ENCODE measurements at regions not wholly inside any gene's neighbourhood (a gene's known extent, or its start where the extent isn't known, plus 50 kb on each side); places are given as distances from the start of the nearest gene placed in this dataset.
"Not testable (repeated sequence)": the region's sequence is repeated elsewhere in the genome, so short reads cannot be mapped to it uniquely, and the experiment has no call there.

GRCh38 chr7:68697796-68698280 lies 900.4 kb upstream of the AUTS2 start:
- ATAC-seq (ENCODE audit: low read depth) (no peak), DNase-seq (ENCODE audit: low spot score in 2 of 2) (no peak)
- Mint-ChIP-seq H3K27ac (no peak overlapping the region), H3K4me3 (no peak overlapping the region), H3K27me3 (no peaks in the 10 kb centered on the region), H3K4me1 (no peaks in the 10 kb centered on the region), H3K36me3 (no peaks in the 10 kb centered on the region), H3K9me3 (peaks cover 6% of the 10 kb centered on the region)

DNA sequence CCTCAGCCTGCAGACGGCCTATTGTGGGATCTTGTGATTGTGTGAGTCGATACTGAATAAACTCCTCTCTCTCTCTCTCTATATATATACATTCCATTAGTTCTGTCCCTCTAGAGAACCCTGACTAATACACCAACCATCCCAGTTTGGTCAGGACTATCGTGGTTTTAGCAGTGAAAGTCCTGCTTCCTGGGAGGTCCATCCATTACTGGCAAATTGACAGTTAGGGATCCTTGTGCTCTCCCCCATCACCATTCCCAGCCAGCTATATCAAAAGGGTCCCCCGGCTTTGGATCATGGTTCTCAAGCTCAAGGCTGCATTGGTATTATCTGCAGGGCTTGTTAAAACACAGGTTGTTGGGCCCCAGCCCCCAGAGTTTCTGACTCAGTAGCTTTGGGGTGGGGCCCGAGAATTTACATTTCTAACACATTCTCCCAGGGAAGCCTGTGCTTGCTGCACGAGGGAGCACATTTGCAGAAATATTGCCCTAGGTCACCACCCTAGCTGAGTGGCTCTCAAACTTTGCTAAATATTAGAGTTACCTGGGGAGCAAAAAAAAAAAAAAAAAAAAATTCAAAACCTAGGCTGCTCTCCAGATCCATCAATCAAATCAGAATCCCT lies 899.1 kb upstream of the AUTS2 start:
- peaks cover 8% of the 10 kb centered on the region for H3K9me3 Mint-ChIP-seq
- no peaks in the 10 kb centered on the region for H3K4me1 Mint-ChIP-seq
- DNase-seq (ENCODE audit: low spot score in 2 of 2), result no peak
- no peak for ATAC-seq (ENCODE audit: low read depth)
- H3K4me3 Mint-ChIP-seq, result no peak overlapping the region
- no peaks in the 10 kb centered on the region for H3K27me3 Mint-ChIP-seq
- H3K36me3 Mint-ChIP-seq, result no peaks in the 10 kb centered on the region
- H3K27ac Mint-ChIP-seq, result no peak overlapping the region

DNA sequence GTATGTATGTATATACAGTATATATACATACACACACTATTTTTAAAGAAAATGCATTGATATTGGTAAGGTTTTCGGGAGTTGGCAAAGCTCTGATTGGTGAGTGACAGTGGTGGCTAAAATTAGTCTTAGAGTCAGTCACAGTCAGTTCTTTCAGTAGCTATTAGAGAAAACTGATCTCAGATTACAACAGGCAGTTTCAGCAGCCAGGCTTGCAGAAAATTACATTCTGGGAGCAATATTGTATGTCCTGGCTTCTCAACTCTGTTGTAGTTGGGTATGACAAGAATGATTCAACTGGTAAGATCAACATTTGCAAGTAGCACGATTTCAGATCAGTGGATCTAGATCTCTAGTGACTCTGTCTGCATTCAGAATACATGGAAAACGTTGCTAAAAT lies 897.9 kb upstream of the AUTS2 start:
- ATAC-seq (ENCODE audit: low read depth) (no peak), DNase-seq (ENCODE audit: low spot score in 2 of 2) (no peak)
- H3K36me3 Mint-ChIP-seq, result no peaks in the 10 kb centered on the region
- H3K4me3 Mint-ChIP-seq, result no peak overlapping the region
- peaks cover 2% of the 10 kb centered on the region for H3K27me3 Mint-ChIP-seq
- H3K27ac Mint-ChIP-seq, result no peak overlapping the region
- no peaks in the 10 kb centered on the region for H3K4me1 Mint-ChIP-seq
- peaks cover 5% of the 10 kb centered on the region for H3K9me3 Mint-ChIP-seq

- no peaks in the 10 kb centered on the region for H3K4me1 Mint-ChIP-seq
- H3K36me3 Mint-ChIP-seq, result no peaks in the 10 kb centered on the region
- no peak overlapping the region for H3K27ac Mint-ChIP-seq
- H3K9me3 Mint-ChIP-seq, result peaks cover 4% of the 10 kb centered on the region
- no peak overlapping the region for H3K4me3 Mint-ChIP-seq
- ATAC-seq (ENCODE audit: low read depth) (no peak), DNase-seq (ENCODE audit: low spot score in 2 of 2) (no peak)
- peaks cover 3% of the 10 kb centered on the region for H3K27me3 Mint-ChIP-seq
Measured at GRCh38 chr7:68706291-68706690, 892.0 kb upstream of the AUTS2 start.

DNA sequence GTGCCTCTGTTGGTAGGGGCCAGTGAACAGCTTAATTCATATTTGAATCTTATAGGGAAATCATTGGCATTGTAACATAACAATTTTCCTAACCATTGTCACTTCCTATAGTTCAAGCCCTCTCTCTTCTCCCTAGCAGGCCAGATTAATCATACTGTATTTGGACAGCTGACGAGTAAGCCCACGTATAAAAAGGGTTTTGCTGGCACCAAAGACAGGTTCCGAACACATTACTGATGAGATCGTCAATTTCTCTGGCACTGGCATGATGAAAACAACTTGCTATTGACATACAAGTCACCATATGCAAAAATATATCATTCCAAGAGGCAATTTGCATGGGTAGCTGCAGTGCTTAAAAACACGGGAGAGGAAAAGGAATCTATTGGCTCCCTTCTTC lies 891.1 kb upstream of the AUTS2 start:
- Mint-ChIP-seq H3K4me3 (no peak overlapping the region), H3K27me3 (peaks cover 3% of the 10 kb centered on the region), H3K36me3 (no peaks in the 10 kb centered on the region), H3K4me1 (no peaks in the 10 kb centered on the region), H3K9me3 (peaks cover 5% of the 10 kb centered on the region), H3K27ac (no peak overlapping the region)
- ATAC-seq (ENCODE audit: low read depth), result no peak
- no peak for DNase-seq (ENCODE audit: low spot score in 2 of 2)

- no peaks in the 10 kb centered on the region for H3K4me1 Mint-ChIP-seq
- H3K27ac Mint-ChIP-seq, result no peak overlapping the region
- peaks cover 5% of the 10 kb centered on the region for H3K9me3 Mint-ChIP-seq
- no peaks in the 10 kb centered on the region for H3K36me3 Mint-ChIP-seq
- no peak overlapping the region for H3K4me3 Mint-ChIP-seq
- ATAC-seq (ENCODE audit: low read depth) (no peak), DNase-seq (ENCODE audit: low spot score in 2 of 2) (no peak)
- H3K27me3 Mint-ChIP-seq, result peaks cover 3% of the 10 kb centered on the region
Measured at GRCh38 chr7:68707958-68708357, 890.3 kb upstream of the AUTS2 start.

DNA sequence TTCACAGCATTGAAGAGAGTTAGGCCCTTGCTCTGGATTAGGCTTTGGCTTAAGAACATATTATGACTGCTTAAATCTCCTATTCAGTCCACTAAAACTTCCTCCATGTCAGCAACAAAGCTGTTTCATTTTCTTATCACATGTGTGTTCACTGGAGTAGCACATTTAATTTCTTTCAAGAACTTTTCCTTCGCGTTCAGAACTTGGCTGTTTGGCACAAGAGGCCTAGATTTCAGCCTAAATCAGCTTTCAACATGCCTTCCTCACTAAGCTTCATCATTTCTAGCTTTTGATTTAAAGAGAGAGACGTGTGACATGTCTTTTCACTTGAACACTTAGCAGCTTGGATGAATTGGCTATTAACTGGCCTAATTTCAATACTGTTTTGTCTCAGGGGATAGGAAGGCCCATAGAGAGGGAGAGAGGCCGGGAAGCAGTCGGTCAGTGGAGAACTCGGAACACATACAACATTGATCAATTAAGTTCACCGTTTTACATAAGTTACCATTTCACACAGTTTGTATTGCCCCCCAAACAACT lies 885.2 kb upstream of the AUTS2 start:
- Mint-ChIP-seq H3K4me1 (no peaks in the 10 kb centered on the region), H3K9me3 (peaks cover 4% of the 10 kb centered on the region), H3K27me3 (no peaks in the 10 kb centered on the region), H3K36me3 (no peaks in the 10 kb centered on the region), H3K27ac (no peak overlapping the region), H3K4me3 (no peak overlapping the region)
- DNase-seq (ENCODE audit: low spot score in 2 of 2) (no peak), ATAC-seq (ENCODE audit: low read depth) (no peak)

DNA sequence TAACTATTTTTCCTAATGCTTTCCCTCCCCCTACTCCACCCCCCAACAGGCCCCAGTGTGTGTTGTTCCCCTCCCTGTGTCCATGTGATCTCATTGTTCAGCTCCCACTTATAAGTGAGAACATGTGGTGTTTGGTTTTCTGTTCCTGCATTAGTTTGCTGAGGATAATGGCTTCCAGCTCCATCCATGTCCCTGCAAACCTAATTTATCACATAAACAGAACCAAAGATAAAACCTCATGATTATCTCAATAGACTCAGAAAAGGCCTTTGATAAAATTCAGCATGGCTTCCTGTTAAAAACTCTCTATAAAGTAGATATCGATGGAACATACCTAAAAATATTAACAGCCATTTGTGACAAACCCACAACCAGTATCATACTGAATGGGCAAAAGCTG lies 884.1 kb upstream of the AUTS2 start:
- not testable (repeated sequence) for H3K36me3 Mint-ChIP-seq; H3K4me1 Mint-ChIP-seq; H3K4me3 Mint-ChIP-seq; DNase-seq (ENCODE audit: low spot score in 2 of 2); ATAC-seq (ENCODE audit: low read depth); H3K27me3 Mint-ChIP-seq; H3K9me3 Mint-ChIP-seq; H3K27ac Mint-ChIP-seq

DNA sequence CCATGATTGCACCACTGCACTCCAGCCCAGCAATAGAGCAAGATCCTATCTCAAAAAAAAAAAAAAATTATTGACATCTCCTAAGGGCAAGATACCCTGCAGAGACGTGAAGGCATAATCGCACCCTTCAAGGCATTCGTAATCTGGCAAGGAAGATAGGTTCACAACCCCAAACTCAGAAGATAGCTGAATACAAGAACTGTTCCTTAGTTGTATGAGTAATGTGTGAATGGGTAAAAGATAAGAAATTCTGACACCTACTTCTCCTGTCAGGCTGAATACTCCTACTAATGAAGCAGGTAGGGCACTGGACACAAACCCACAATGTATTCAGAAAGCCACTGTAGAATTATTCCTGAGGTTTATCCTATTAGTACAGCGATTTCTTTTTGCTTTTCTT lies 882.4 kb upstream of the AUTS2 start:
- no peak for DNase-seq (ENCODE audit: low spot score in 2 of 2)
- Mint-ChIP-seq H3K4me1 (no peaks in the 10 kb centered on the region), H3K27me3 (no peaks in the 10 kb centered on the region), H3K9me3 (peaks cover 3% of the 10 kb centered on the region), H3K4me3 (no peak overlapping the region), H3K36me3 (no peaks in the 10 kb centered on the region), H3K27ac (no peak overlapping the region)
- ATAC-seq (ENCODE audit: low read depth), result no peak

GRCh38 chr7:68717176-68717575 lies 881.1 kb upstream of the AUTS2 start:
- no peaks in the 10 kb centered on the region for H3K27me3 Mint-ChIP-seq
- no peak overlapping the region for H3K27ac Mint-ChIP-seq
- H3K4me1 Mint-ChIP-seq, result no peaks in the 10 kb centered on the region
- DNase-seq (ENCODE audit: low spot score in 2 of 2) (no peak), ATAC-seq (ENCODE audit: low read depth) (no peak)
- H3K4me3 Mint-ChIP-seq, result no peak overlapping the region
- H3K9me3 Mint-ChIP-seq, result peaks cover 1% of the 10 kb centered on the region
- no peaks in the 10 kb centered on the region for H3K36me3 Mint-ChIP-seq

- Mint-ChIP-seq H3K27me3 (no peaks in the 10 kb centered on the region), H3K4me3 (no peak overlapping the region), H3K9me3 (peaks cover 1% of the 10 kb centered on the region), H3K4me1 (no peaks in the 10 kb centered on the region), H3K27ac (no peak overlapping the region), H3K36me3 (no peaks in the 10 kb centered on the region)
- DNase-seq (ENCODE audit: low spot score in 2 of 2), result no peak
- no peak for ATAC-seq (ENCODE audit: low read depth)
Measured at GRCh38 chr7:68718097-68718551, 880.2 kb upstream of the AUTS2 start.

GRCh38 chr7:68720697-68721096 lies 877.6 kb upstream of the AUTS2 start:
- Mint-ChIP-seq H3K4me1 (no peaks in the 10 kb centered on the region), H3K27ac (no peak overlapping the region), H3K27me3 (no peaks in the 10 kb centered on the region), H3K9me3 (peaks cover 1% of the 10 kb centered on the region), H3K36me3 (no peaks in the 10 kb centered on the region), H3K4me3 (no peak overlapping the region)
- DNase-seq (ENCODE audit: low spot score in 2 of 2), result no peak
- ATAC-seq (ENCODE audit: low read depth), result no peak

GRCh38 chr7:68722044-68722443 lies 876.2 kb upstream of the AUTS2 start:
- DNase-seq (ENCODE audit: low spot score in 2 of 2), result no peak
- H3K4me1 Mint-ChIP-seq, result no peaks in the 10 kb centered on the region
- no peaks in the 10 kb centered on the region for H3K9me3 Mint-ChIP-seq
- H3K27me3 Mint-ChIP-seq, result peaks cover 4% of the 10 kb centered on the region
- H3K4me3 Mint-ChIP-seq, result no peak overlapping the region
- H3K36me3 Mint-ChIP-seq, result no peaks in the 10 kb centered on the region
- no peak overlapping the region for H3K27ac Mint-ChIP-seq
- no peak for ATAC-seq (ENCODE audit: low read depth)

- Mint-ChIP-seq H3K9me3 (peaks cover 2% of the 10 kb centered on the region), H3K4me1 (no peaks in the 10 kb centered on the region)
- DNase-seq (ENCODE audit: low spot score in 2 of 2), result no peak
Measured at GRCh38 chr7:68724965-68725364, 873.3 kb upstream of the AUTS2 start.

More at GRCh38 chr7:68724965-68725364, 873.3 kb upstream of the AUTS2 start:
- Mint-ChIP-seq H3K4me3 (no peak overlapping the region), H3K36me3 (no peaks in the 10 kb centered on the region), H3K27ac (no peak overlapping the region), H3K27me3 (peaks cover 5% of the 10 kb centered on the region)
- ATAC-seq (ENCODE audit: low read depth), result no peak

All from memory B cell (primary cell).